Activated naive CD8-positive, alpha-beta T cell treated with anti-CD3 and anti-CD28 coated beads, Interleukin-2, amount 50 U/mL, for 24 hours (primary cell): ENCODE measurements at regions not wholly inside any gene's neighbourhood (a gene's known extent, or its start where the extent isn't known, plus 50 kb on each side); places are given as distances from the start of the nearest gene placed in this dataset.
"Not testable (repeated sequence)": the region's sequence is repeated elsewhere in the genome, so short reads cannot be mapped to it uniquely, and the experiment has no call there.

Experiments
- ATAC-seq: fragments of 150-1000 bp; cut with Tn5 transposase; one replicate; pipeline ENCODE4 v1.10.0; 2021
- DNase-seq: peaks from one replicate; pipeline ENCODE4 v3.0.0; 2021
- H3K27ac Mint-ChIP-seq: one replicate; pipeline ENCODE4 v1.8.0; 2021; ENCODE audit warnings: mild to moderate bottlenecking, mixed read lengths
- H3K27me3 Mint-ChIP-seq: one replicate; pipeline ENCODE4 v1.8.0; 2021; ENCODE audit warnings: mixed read lengths
- H3K36me3 Mint-ChIP-seq: one replicate; pipeline ENCODE4 v1.8.0; 2021; ENCODE audit warnings: low read depth, mixed read lengths
- H3K4me1 Mint-ChIP-seq: one replicate; pipeline ENCODE4 v1.8.0; 2021; ENCODE audit warnings: mixed read lengths
- H3K4me3 Mint-ChIP-seq: one replicate; pipeline ENCODE4 v1.8.0; 2021; ENCODE audit warnings: mild to moderate bottlenecking, moderate library complexity, mixed read lengths
- H3K9me3 Mint-ChIP-seq: one replicate; pipeline ENCODE4 v1.8.0; 2021; ENCODE audit warnings: mixed read lengths

GRCh38 chr6:130610303-130610702, 216.9 kb upstream of the SMLR1 start:
- Mint-ChIP-seq H3K4me1 (peaks cover 14% of the 10 kb centered on the region), H3K4me3 (no peak overlapping the region), H3K36me3 (no peaks in the 10 kb centered on the region), H3K27me3 (no peaks in the 10 kb centered on the region), H3K9me3 (peaks cover 3% of the 10 kb centered on the region), H3K27ac (no peak overlapping the region)
- ATAC-seq: no peak
- DNase-seq: no peak

GRCh38 chr6:130611366-130611765, 215.8 kb upstream of the SMLR1 start:
- Mint-ChIP-seq H3K4me1 (peaks cover 13% of the 10 kb centered on the region), H3K27ac (no peak overlapping the region), H3K36me3 (no peaks in the 10 kb centered on the region), H3K9me3 (peaks cover 3% of the 10 kb centered on the region), H3K4me3 (no peak overlapping the region), H3K27me3 (no peaks in the 10 kb centered on the region)
- DNase-seq: no peak
- peak; percentile 56 for ATAC-seq

- Mint-ChIP-seq H3K4me1 (peaks cover 14% of the 10 kb centered on the region), H3K36me3 (no peaks in the 10 kb centered on the region), H3K27ac (no peak overlapping the region), H3K27me3 (no peaks in the 10 kb centered on the region), H3K9me3 (no peaks in the 10 kb centered on the region), H3K4me3 (no peak overlapping the region)
- DNase-seq: no peak
- no peak for ATAC-seq
These were observed 214.0 kb upstream of the SMLR1 start for GRCh38 chr6:130613176-130613575.

- no peak for ATAC-seq
These were observed 211.4 kb upstream of the SMLR1 start for GRCh38 chr6:130615816-130616215.

GRCh38 chr6:130617658-130618057, 209.5 kb upstream of the SMLR1 start:
- Mint-ChIP-seq H3K27ac (no peak overlapping the region), H3K9me3 (no peaks in the 10 kb centered on the region), H3K27me3 (no peaks in the 10 kb centered on the region), H3K36me3 (no peaks in the 10 kb centered on the region), H3K4me3 (no peak overlapping the region), H3K4me1 (peaks cover 21% of the 10 kb centered on the region)
- DNase-seq: no peak
- no peak for ATAC-seq

More at GRCh38 chr6:130615816-130616215, 211.4 kb upstream of the SMLR1 start:
- Mint-ChIP-seq H3K27me3 (no peaks in the 10 kb centered on the region), H3K27ac (no peak overlapping the region), H3K36me3 (no peaks in the 10 kb centered on the region), H3K4me1 (peaks cover 17% of the 10 kb centered on the region), H3K4me3 (no peak overlapping the region), H3K9me3 (no peaks in the 10 kb centered on the region)
- DNase-seq: no peak

- H3K4me3 Mint-ChIP-seq, H3K27ac Mint-ChIP-seq, DNase-seq, H3K27me3 Mint-ChIP-seq, ATAC-seq: not testable (repeated sequence)
- Mint-ChIP-seq H3K9me3 (peaks cover 11% of the 10 kb centered on the region), H3K36me3 (peaks cover 11% of the 10 kb centered on the region), H3K4me1 (peaks cover 32% of the 10 kb centered on the region)
These were observed 208.4 kb upstream of the SMLR1 start for GRCh38 chr6:130618806-130619205.

- DNase-seq (no peak), ATAC-seq (no peak)
- no peaks in the 10 kb centered on the region for H3K27me3 Mint-ChIP-seq
- H3K4me3 Mint-ChIP-seq: no peak overlapping the region
- H3K4me1 Mint-ChIP-seq: peaks cover 43% of the 10 kb centered on the region
- H3K27ac Mint-ChIP-seq: no peak overlapping the region
- H3K9me3 Mint-ChIP-seq: peaks cover 12% of the 10 kb centered on the region
- peaks cover 11% of the 10 kb centered on the region for H3K36me3 Mint-ChIP-seq
These were observed 206.8 kb upstream of the SMLR1 start for GRCh38 chr6:130620338-130620781.

- Mint-ChIP-seq H3K9me3 (peaks cover 12% of the 10 kb centered on the region), H3K4me3 (peak overlapping the region; percentile 2), H3K27me3 (no peaks in the 10 kb centered on the region), H3K27ac (peak overlapping the region; percentile 57), H3K36me3 (peaks cover 11% of the 10 kb centered on the region), H3K4me1 (peaks cover 55% of the 10 kb centered on the region)
- DNase-seq (no peak), ATAC-seq (peak; percentile 91)
These were observed 205.1 kb upstream of the SMLR1 start for GRCh38 chr6:130622142-130622541.

GRCh38 chr6:130624046-130624445, 203.2 kb upstream of the SMLR1 start:
- Mint-ChIP-seq H3K4me1 (peaks cover 61% of the 10 kb centered on the region), H3K36me3 (peaks cover 11% of the 10 kb centered on the region), H3K4me3 (no peak overlapping the region), H3K27me3 (no peaks in the 10 kb centered on the region), H3K27ac (peak overlapping the region; percentile 57), H3K9me3 (peaks cover 12% of the 10 kb centered on the region)
- no peak for DNase-seq
- ATAC-seq: no peak

- Mint-ChIP-seq H3K36me3 (peaks cover 11% of the 10 kb centered on the region), H3K4me1 (peaks cover 59% of the 10 kb centered on the region), H3K4me3 (peak overlapping the region; percentile 23), H3K27me3 (no peaks in the 10 kb centered on the region), H3K9me3 (peaks cover 12% of the 10 kb centered on the region), H3K27ac (peak overlapping the region; percentile 43)
- DNase-seq: peak; percentile 27
- peak; percentile 80 for ATAC-seq
These were observed 201.2 kb upstream of the SMLR1 start for GRCh38 chr6:130625825-130626527.

- H3K27ac Mint-ChIP-seq: peak overlapping the region; percentile 10
These were observed 198.3 kb upstream of the SMLR1 start for GRCh38 chr6:130628862-130629261.

GRCh38 chr6:130629640-130630039, 197.6 kb upstream of the SMLR1 start:
- Mint-ChIP-seq H3K36me3 (no peaks in the 10 kb centered on the region), H3K4me1 (peaks cover 29% of the 10 kb centered on the region), H3K9me3 (no peaks in the 10 kb centered on the region), H3K27ac (peak overlapping the region; percentile 55), H3K4me3 (no peak overlapping the region), H3K27me3 (no peaks in the 10 kb centered on the region)
- DNase-seq (no peak), ATAC-seq (no peak)

More at GRCh38 chr6:130628862-130629261, 198.3 kb upstream of the SMLR1 start:
- no peak for DNase-seq
- Mint-ChIP-seq H3K4me1 (peaks cover 36% of the 10 kb centered on the region), H3K36me3 (no peaks in the 10 kb centered on the region), H3K9me3 (peaks cover under 1% of the 10 kb centered on the region), H3K27me3 (no peaks in the 10 kb centered on the region), H3K4me3 (no peak overlapping the region)
- ATAC-seq: no peak

GRCh38 chr6:130632277-130632676, 194.9 kb upstream of the SMLR1 start:
- DNase-seq (no peak), ATAC-seq (no peak)
- peaks cover 12% of the 10 kb centered on the region for H3K4me1 Mint-ChIP-seq
- no peaks in the 10 kb centered on the region for H3K27me3 Mint-ChIP-seq
- H3K36me3 Mint-ChIP-seq: no peaks in the 10 kb centered on the region
- H3K9me3 Mint-ChIP-seq: peaks cover 10% of the 10 kb centered on the region
- H3K4me3 Mint-ChIP-seq: no peak overlapping the region
- H3K27ac Mint-ChIP-seq: no peak overlapping the region

- no peak overlapping the region for H3K4me3 Mint-ChIP-seq
- ATAC-seq: no peak
- peaks cover 12% of the 10 kb centered on the region for H3K4me1 Mint-ChIP-seq
- DNase-seq: no peak
- no peaks in the 10 kb centered on the region for H3K27me3 Mint-ChIP-seq
- no peaks in the 10 kb centered on the region for H3K36me3 Mint-ChIP-seq
- H3K9me3 Mint-ChIP-seq: peaks cover 10% of the 10 kb centered on the region
- no peak overlapping the region for H3K27ac Mint-ChIP-seq
These were observed 194.3 kb upstream of the SMLR1 start for GRCh38 chr6:130632897-130633296.

GRCh38 chr6:130643361-130643760, 183.8 kb upstream of the SMLR1 start:
- Mint-ChIP-seq H3K4me1 (peaks cover 2% of the 10 kb centered on the region), H3K27me3 (no peaks in the 10 kb centered on the region), H3K36me3 (peaks cover 2% of the 10 kb centered on the region), H3K4me3 (no peak overlapping the region), H3K27ac (no peak overlapping the region), H3K9me3 (peaks cover 35% of the 10 kb centered on the region)
- ATAC-seq (no peak), DNase-seq (no peak)
